ENCODE measurements at regions not wholly inside any gene's neighbourhood (a gene's known extent, or its start where the extent isn't known, plus 50 kb on each side); places are given as distances from the start of the nearest gene placed in this dataset.

DNA sequence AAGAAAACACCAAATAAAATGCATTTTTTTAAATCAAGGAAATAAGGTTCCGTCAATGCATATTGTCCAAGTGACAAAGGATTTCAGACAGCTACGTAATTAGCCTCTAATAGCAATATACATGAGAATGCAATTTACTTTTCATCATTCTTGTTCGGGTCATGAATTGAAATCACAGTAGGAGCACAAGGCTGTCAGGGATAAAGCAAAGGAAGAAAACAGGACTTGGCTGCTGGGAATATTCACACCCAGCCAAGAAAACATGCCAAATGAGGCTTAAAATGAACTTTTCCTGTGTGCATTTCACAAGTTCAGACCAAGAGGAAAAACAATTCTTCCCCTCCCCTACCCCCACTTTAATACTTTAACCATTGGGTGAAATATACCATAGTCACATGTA lies 188.6 kb downstream of the CWF19L2 start:
- no peaks in the 10 kb centered on the region for H4K20me1 ChIP-seq (ENCODE audit: insufficient read depth)
- H3K4me2 ChIP-seq (ENCODE audit: unreplicated experiment): no peak overlapping the region
- H3K9me3 ChIP-seq (ENCODE audit: low read depth): no peaks in the 10 kb centered on the region
- H3K9me2 ChIP-seq (ENCODE audit: insufficient read depth): no peaks in the 10 kb centered on the region
- no peak overlapping the region for H2AFZ ChIP-seq
- no peak overlapping the region for H3K4me3 ChIP-seq
- no peak for DNase-seq
- no peaks in the 10 kb centered on the region for H3K36me3 ChIP-seq (ENCODE audit: low read depth)
- no peaks in the 10 kb centered on the region for H3F3A ChIP-seq (ENCODE audit: insufficient read depth)
- no peaks in the 10 kb centered on the region for H3K79me2 ChIP-seq (ENCODE audit: insufficient read depth)
- H3K4me1 ChIP-seq (ENCODE audit: insufficient read depth): no peaks in the 10 kb centered on the region
- no peak for TF ChIP-seq EZH2phosphoT487 (IDR thresholded peaks at IDR 0.05; ENCODE audit: insufficient read depth, low read depth)
- no peak for TF ChIP-seq EZH2 (IDR thresholded peaks at IDR 0.05; ENCODE audit: insufficient read depth, poor library complexity, severe bottlenecking)
- H3K27ac ChIP-seq: no peak overlapping the region
- in situ Hi-C loops (cut with MboI): no loop called here
- no peak overlapping the region for H3K9ac ChIP-seq
- WGBS, 2 experiments (ENCODE audit: low coverage in 1 of 2, low lambda C conversion rate in 2 of 2, missing lambda C conversion rate in 2 of 2): 24 to 26% methylated on average over 3 of the region's 3 CpGs
- no peaks in the 10 kb centered on the region for H3K27me3 ChIP-seq (replicated peaks; ENCODE audit: insufficient read depth)

GRCh38 chr11:107266455-107266854 lies 191.2 kb downstream of the CWF19L2 start:
- WGBS, 2 experiments (ENCODE audit: low coverage in 1 of 2, low lambda C conversion rate in 2 of 2, missing lambda C conversion rate in 2 of 2): 0 to 7% methylated on average over 3 of the region's 3 CpGs
- H3K4me2 ChIP-seq (ENCODE audit: unreplicated experiment): no peak overlapping the region
- H2AFZ ChIP-seq: no peak overlapping the region
- no peaks in the 10 kb centered on the region for H3K4me1 ChIP-seq (ENCODE audit: insufficient read depth)
- no peak overlapping the region for H3K4me3 ChIP-seq
- no peaks in the 10 kb centered on the region for H3K79me2 ChIP-seq (ENCODE audit: insufficient read depth)
- no peaks in the 10 kb centered on the region for H3K9me3 ChIP-seq (ENCODE audit: low read depth)
- H3K27me3 ChIP-seq (replicated peaks; ENCODE audit: insufficient read depth): no peaks in the 10 kb centered on the region
- no peaks in the 10 kb centered on the region for H3K36me3 ChIP-seq (ENCODE audit: low read depth)
- DNase-seq: no peak
- H3K27ac ChIP-seq: no peak overlapping the region
- no peaks in the 10 kb centered on the region for H3F3A ChIP-seq (ENCODE audit: insufficient read depth)
- TF ChIP-seq EZH2phosphoT487 (IDR thresholded peaks at IDR 0.05; ENCODE audit: insufficient read depth, low read depth) (no peak), EZH2 (IDR thresholded peaks at IDR 0.05; ENCODE audit: insufficient read depth, poor library complexity, severe bottlenecking) (no peak)
- in situ Hi-C loops (cut with MboI): no loop called here
- H4K20me1 ChIP-seq (ENCODE audit: insufficient read depth): no peaks in the 10 kb centered on the region
- no peak overlapping the region for H3K9ac ChIP-seq
- H3K9me2 ChIP-seq (ENCODE audit: insufficient read depth): no peaks in the 10 kb centered on the region

GRCh38 chr11:107265591-107266121 lies 192.0 kb downstream of the CWF19L2 start:
- TF ChIP-seq EZH2 (IDR thresholded peaks at IDR 0.05; ENCODE audit: insufficient read depth, poor library complexity, severe bottlenecking) (no peak), EZH2phosphoT487 (IDR thresholded peaks at IDR 0.05; ENCODE audit: insufficient read depth, low read depth) (no peak)
- no peak for DNase-seq
- in situ Hi-C loops (cut with MboI): no loop called here
- Histone ChIP-seq H3K36me3 (ENCODE audit: low read depth) (no peaks in the 10 kb centered on the region), H3K4me3 (no peak overlapping the region), H3K9me2 (ENCODE audit: insufficient read depth) (no peaks in the 10 kb centered on the region), H3K27ac (no peak overlapping the region), H3K79me2 (ENCODE audit: insufficient read depth) (no peaks in the 10 kb centered on the region), H2AFZ (no peak overlapping the region), H3K4me1 (ENCODE audit: insufficient read depth) (no peaks in the 10 kb centered on the region), H4K20me1 (ENCODE audit: insufficient read depth) (no peaks in the 10 kb centered on the region), H3K9ac (no peak overlapping the region), H3K4me2 (ENCODE audit: unreplicated experiment) (no peak overlapping the region), H3K27me3 (replicated peaks; ENCODE audit: insufficient read depth) (no peaks in the 10 kb centered on the region), H3K9me3 (ENCODE audit: low read depth) (no peaks in the 10 kb centered on the region), H3F3A (ENCODE audit: insufficient read depth) (no peaks in the 10 kb centered on the region)
- WGBS, 2 experiments (ENCODE audit: low coverage in 1 of 2, low lambda C conversion rate in 2 of 2, missing lambda C conversion rate in 2 of 2): 15 to 17% methylated on average over 1 of the region's 1 CpG

DNA sequence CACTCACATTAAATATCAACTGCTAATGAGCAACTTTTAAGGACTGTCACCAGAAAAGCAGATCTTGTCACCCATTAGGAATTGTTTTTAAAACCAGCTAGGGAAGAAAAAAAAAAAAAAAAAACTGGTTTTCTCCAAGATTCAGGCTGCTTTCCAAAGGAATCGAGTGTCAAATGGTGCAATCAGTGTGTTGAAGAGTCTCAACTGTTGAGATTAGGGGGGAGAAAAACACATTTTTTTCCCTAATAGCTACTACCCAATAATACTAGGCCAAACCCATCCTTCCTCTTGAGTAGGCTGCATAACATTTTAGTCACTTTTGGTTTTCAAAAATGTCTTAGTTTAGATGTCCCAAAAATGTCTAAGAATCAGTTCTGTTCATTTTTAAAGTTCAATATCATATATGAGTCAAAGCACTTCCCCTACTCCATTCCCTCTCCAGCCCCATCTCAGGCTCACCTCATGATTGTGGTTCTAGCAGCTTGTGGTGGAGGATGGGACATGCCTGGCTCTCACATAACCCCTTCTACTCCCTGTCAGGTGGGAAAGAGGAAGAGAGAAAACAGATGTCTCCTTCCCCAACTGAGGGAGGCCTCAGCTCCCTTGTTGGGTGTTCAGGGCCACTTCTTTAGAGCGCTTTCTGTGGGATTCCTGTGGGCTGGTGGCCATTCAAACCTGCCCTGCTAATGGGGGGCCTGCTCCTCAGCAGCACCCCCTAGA lies 193.6 kb downstream of the CWF19L2 start:
- Histone ChIP-seq H3K27me3 (replicated peaks; ENCODE audit: insufficient read depth) (0 out of 2 replicates have a peak, but pooled peaks cover 3% of the 10 kb centered on the region), H3K79me2 (ENCODE audit: insufficient read depth) (no peaks in the 10 kb centered on the region), H3K4me3 (no peak overlapping the region), H3K36me3 (ENCODE audit: low read depth) (no peaks in the 10 kb centered on the region), H2AFZ (no peak overlapping the region), H3K4me1 (ENCODE audit: insufficient read depth) (no peaks in the 10 kb centered on the region), H3K9me3 (ENCODE audit: low read depth) (no peaks in the 10 kb centered on the region), H3K27ac (no peak overlapping the region), H3K4me2 (ENCODE audit: unreplicated experiment) (no peak overlapping the region), H3F3A (ENCODE audit: insufficient read depth) (no peaks in the 10 kb centered on the region), H3K9me2 (ENCODE audit: insufficient read depth) (no peaks in the 10 kb centered on the region), H4K20me1 (ENCODE audit: insufficient read depth) (no peaks in the 10 kb centered on the region), H3K9ac (no peak overlapping the region)
- in situ Hi-C loops (cut with MboI): no loop called here
- DNase-seq: no peak
- TF ChIP-seq EZH2 (IDR thresholded peaks at IDR 0.05; ENCODE audit: insufficient read depth, poor library complexity, severe bottlenecking) (no peak), EZH2phosphoT487 (IDR thresholded peaks at IDR 0.05; ENCODE audit: insufficient read depth, low read depth) (no peak)
- WGBS, 2 experiments (ENCODE audit: low coverage in 1 of 2, low lambda C conversion rate in 2 of 2, missing lambda C conversion rate in 2 of 2): 24 to 32% methylated on average over 2 of the region's 2 CpGs
